Fibroblast of skin of left quadriceps (primary cell): ENCODE measurements at regions not wholly inside any gene's neighbourhood (a gene's known extent, or its start where the extent isn't known, plus 50 kb on each side); places are given as distances from the start of the nearest gene placed in this dataset.

Experiments used
- DNase-seq, 2 experiments: peaks; one replicate each; pipeline ENCODE4 v3.0.0-alpha.2; 2013; ENCODE audit warnings: low read depth in 2 of 2

- no peak for DNase-seq
These were observed 308.9 kb downstream of the SLC6A15 start for GRCh38 chr12:84603484-84604248.

GRCh38 chr12:84601483-84601882, 311.1 kb downstream of the SLC6A15 start:
- no peak for DNase-seq

GRCh38 chr12:84599539-84599938, 313.1 kb downstream of the SLC6A15 start:
- DNase-seq: no peak

- no peak for DNase-seq
These were observed 316.3 kb downstream of the SLC6A15 start for GRCh38 chr12:84596266-84596665.

GRCh38 chr12:84594157-84594556, 318.4 kb downstream of the SLC6A15 start:
- DNase-seq: no peak

GRCh38 chr12:84585776-84586395, 326.7 kb downstream of the SLC6A15 start:
- no peak for DNase-seq

GRCh38 chr12:84572196-84572595, 340.4 kb downstream of the SLC6A15 start:
- no peak for DNase-seq

- DNase-seq: no peak
These were observed 350.3 kb downstream of the SLC6A15 start for GRCh38 chr12:84562331-84562730.

- peak; percentile 7 to 9 for DNase-seq
These were observed 351.2 kb downstream of the SLC6A15 start for GRCh38 chr12:84561351-84561750.

- no peak for DNase-seq
These were observed 358.3 kb downstream of the SLC6A15 start for GRCh38 chr12:84554199-84554723.

GRCh38 chr12:84553331-84554117, 359.1 kb downstream of the SLC6A15 start:
- DNase-seq: no peak

GRCh38 chr12:84551373-84551772, 361.2 kb downstream of the SLC6A15 start:
- no peak for DNase-seq

GRCh38 chr12:84550518-84550917, 362.1 kb downstream of the SLC6A15 start:
- DNase-seq: no peak

GRCh38 chr12:84542289-84542688, 370.3 kb downstream of the SLC6A15 start:
- DNase-seq: no peak

GRCh38 chr12:84537666-84538065, 374.9 kb downstream of the SLC6A15 start:
- DNase-seq: no peak

GRCh38 chr12:84512751-84513150, 399.8 kb downstream of the SLC6A15 start:
- DNase-seq: peak; percentile 46

- peak; percentile 47 to 52 for DNase-seq
These were observed 403.7 kb downstream of the SLC6A15 start for GRCh38 chr12:84508851-84509260.

GRCh38 chr12:84507956-84508850, 404.4 kb downstream of the SLC6A15 start:
- DNase-seq: peak; percentile 25 to 27

GRCh38 chr12:84506282-84506681, 406.3 kb downstream of the SLC6A15 start:
- no peak for DNase-seq

GRCh38 chr12:84502907-84503787, 409.5 kb downstream of the SLC6A15 start:
- DNase-seq: peak; percentile 50 to 57
